ENCODE measurements at regions not wholly inside any gene's neighbourhood (a gene's known extent, or its start where the extent isn't known, plus 50 kb on each side); places are given as distances from the start of the nearest gene placed in this dataset.
"Not testable (repeated sequence)": the region's sequence is repeated elsewhere in the genome, so short reads cannot be mapped to it uniquely, and the experiment has no call there.

- DNase-seq (ENCODE audit: low read depth in 2 of 2) = no peak
Observed at GRCh38 chr7:45404622-45405021, 169.5 kb upstream of the ADCY1 start.

- DNase-seq (ENCODE audit: low read depth in 2 of 2) = no peak
Observed at GRCh38 chr7:45407730-45408408, 166.3 kb upstream of the ADCY1 start.

GRCh38 chr7:45408409-45408737, 165.8 kb upstream of the ADCY1 start:
- no peak for DNase-seq (ENCODE audit: low read depth in 2 of 2)

- DNase-seq (ENCODE audit: low read depth in 2 of 2) = no peak
Observed at GRCh38 chr7:45410893-45411292, 163.3 kb upstream of the ADCY1 start.

- no peak for DNase-seq (ENCODE audit: low read depth in 2 of 2)
Observed at GRCh38 chr7:45413419-45413818, 160.7 kb upstream of the ADCY1 start.

DNA sequence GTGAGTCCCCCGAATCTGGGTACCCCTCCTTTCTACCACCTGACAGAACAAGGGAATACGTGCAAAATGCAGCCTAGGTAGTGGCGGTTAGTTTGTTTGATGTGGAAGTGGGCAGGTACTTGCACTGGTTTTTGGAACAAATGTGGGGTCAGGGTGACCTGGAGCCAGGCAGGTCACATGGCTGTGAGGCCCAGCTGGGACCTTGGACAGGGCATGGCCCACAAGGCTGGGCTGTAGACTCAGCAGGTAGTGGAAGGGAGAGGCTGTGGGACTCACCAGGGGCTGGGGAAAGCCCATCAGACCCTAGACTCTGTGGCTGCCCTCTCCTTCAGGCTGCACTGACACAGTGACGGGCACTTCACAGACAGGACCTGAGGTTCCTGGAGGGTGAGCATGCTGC, 159.9 kb upstream of the ADCY1 start:
- no peak for DNase-seq (ENCODE audit: low read depth in 2 of 2)

GRCh38 chr7:45415265-45415664, 158.9 kb upstream of the ADCY1 start:
- DNase-seq (ENCODE audit: low read depth in 2 of 2) = no peak

DNA sequence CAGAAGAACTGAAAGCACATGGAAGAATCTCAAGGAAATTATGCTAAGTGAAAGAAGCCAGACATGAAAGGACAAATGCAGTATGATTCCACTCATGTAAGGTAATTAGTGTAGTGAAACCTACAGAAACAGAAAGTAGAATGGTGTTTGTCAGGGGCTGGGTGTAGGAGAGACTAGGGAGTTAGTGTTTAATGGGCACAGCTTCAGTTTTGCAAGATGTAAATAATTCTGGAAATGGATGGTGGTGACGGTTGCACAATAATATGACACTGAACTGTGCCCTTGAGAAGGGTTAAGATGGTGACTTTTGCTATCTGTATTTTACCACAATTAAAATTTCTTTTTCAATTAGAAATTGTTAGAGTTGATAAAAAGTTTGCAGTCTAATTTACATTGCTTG, 157.3 kb upstream of the ADCY1 start:
- DNase-seq (ENCODE audit: low read depth in 2 of 2) = no peak

DNA sequence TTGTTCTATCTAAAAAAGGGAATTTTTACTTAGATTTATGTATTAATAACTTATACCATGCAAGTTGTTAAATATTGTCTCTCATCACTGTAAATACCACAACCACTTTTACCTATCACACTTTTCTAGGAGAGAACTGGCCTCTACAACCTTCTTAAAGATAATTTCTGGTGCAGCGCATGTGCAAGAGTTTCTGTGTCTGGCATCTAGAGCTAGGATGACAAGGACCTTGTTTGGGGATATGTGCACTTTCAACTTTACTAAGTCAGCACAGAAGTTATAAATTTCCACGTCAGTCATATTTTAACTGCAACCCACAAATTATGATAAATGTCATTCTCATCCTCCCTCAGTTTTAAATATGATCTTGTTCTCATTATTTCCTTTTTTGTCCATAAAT, 156.9 kb upstream of the ADCY1 start:
- DNase-seq (ENCODE audit: low read depth in 2 of 2) = no peak

- no peak for DNase-seq (ENCODE audit: low read depth in 2 of 2)
Observed at GRCh38 chr7:45417735-45418134, 156.4 kb upstream of the ADCY1 start.

DNA sequence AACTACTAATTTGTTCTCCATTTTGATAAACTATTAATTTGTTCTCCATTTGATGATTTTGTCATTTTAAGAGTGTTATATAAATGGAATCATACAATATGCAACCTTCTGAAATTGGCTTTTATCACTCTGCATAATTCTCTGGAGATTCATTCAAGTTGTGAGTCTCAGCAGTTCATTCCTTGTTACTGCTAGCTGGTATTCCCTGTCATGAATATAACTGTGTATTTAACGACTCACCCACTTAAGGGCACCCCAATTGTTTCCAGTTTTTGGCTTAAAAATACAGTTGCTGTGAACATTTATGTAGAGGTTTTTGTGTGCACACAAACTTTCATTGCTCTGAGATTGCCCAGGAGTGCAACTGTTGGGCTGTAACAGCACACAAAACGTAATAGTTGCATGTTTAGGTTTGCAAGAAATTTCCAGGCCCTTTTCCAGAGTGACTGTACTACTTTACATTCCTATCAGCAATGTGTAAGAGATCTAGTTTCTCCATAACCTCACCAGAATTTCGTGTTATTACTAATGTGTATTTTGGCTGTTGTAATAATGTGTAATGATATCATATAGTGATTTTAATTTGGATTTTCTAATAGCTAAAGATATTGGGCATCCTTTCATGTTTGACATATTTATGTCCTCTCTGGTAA, 153.2 kb upstream of the ADCY1 start:
- DNase-seq (ENCODE audit: low read depth in 2 of 2) = no peak

- no peak for DNase-seq (ENCODE audit: low read depth in 2 of 2)
Observed at GRCh38 chr7:45421806-45422205, 152.4 kb upstream of the ADCY1 start.

DNA sequence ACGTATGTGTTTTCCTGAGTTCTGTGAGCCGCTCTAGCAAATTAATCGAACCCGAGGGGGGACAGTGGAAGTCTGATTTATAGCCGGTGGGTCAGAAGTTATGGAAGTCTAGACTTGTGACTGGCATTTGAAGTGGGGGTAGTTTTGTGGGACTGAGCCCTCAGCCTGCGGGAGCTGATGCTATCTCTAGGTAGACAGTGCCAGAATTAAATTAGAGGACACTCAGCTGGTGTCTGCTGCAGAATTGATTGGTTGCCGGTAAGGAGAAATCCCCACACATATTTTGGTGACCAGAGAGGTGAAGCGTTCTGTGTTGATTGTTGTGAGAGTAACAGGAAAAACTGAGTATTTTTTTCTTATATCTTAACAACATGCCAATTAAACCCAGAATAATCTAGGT, 143.8 kb upstream of the ADCY1 start:
- no peak for DNase-seq (ENCODE audit: low read depth in 2 of 2)

DNA sequence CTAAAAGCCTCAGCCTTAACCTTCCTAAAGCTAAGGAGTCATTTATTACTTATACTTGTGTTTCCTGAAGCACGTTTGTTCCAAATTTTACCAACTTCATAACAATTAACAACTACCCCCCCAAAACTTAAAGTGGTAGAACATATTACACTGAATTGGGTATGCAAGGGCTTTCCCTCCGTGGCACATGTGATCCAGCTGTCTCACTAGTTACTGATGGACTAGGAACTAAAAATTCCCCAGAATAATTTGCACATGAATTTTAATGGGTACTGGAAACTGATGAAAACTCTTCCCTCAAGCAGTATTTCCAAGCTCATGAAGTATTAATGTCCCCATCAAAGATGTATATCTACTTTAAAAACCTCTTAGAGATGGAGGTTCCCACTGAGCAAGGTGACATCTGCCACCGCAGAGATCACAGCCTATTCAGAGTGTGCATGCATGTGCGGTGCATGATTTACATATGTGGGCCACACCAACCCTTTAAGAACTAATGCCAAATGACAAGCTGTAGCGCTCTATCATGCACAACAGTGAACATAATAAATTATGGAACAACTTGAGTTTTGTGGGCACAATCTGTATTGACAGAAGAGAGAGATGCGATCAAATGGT, 139.9 kb upstream of the ADCY1 start:
- DNase-seq (ENCODE audit: low read depth in 2 of 2) = no peak

GRCh38 chr7:45435131-45435530, 139.0 kb upstream of the ADCY1 start:
- no peak for DNase-seq (ENCODE audit: low read depth in 2 of 2)

DNA sequence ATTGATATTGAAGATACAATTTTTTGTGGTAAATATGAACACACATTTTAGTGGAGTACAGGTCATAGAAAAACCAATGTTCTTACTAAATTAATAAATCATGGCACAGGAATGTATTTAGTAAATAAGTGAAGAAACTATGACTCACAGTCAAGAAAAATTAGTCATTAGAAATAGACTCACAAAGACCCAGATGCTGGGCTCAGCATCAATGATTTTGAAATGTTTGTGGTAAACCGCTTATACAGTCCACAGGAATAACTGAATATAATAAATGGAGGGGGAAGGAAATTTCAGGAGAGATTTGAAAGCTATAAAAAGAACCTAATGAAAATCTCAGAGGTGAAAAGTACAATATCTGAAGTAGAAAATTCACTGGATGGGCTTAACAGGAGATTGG, 138.3 kb upstream of the ADCY1 start:
- no peak for DNase-seq (ENCODE audit: low read depth in 2 of 2)

GRCh38 chr7:45440776-45441175, 133.4 kb upstream of the ADCY1 start:
- DNase-seq (ENCODE audit: low read depth in 2 of 2) = not testable (repeated sequence)

DNA sequence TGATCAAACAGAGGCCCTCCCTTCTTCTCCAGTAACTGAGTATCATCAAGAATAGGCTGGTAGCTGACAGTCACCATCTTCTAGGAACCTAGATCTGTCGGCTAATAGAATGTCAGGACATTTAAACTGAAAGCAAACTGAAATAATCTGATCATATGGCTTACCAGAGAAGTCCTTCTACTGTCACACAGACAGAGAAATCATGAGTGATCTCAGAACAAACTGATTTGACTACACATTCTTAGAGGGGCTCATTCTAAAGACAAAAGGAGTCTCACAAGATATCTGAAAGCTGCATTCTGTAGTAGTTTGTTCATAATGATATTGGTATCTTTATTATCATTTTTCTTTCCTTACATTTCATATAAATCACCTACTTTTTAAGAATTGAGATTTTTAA, 130.9 kb upstream of the ADCY1 start:
- no peak for DNase-seq (ENCODE audit: low read depth in 2 of 2)

DNA sequence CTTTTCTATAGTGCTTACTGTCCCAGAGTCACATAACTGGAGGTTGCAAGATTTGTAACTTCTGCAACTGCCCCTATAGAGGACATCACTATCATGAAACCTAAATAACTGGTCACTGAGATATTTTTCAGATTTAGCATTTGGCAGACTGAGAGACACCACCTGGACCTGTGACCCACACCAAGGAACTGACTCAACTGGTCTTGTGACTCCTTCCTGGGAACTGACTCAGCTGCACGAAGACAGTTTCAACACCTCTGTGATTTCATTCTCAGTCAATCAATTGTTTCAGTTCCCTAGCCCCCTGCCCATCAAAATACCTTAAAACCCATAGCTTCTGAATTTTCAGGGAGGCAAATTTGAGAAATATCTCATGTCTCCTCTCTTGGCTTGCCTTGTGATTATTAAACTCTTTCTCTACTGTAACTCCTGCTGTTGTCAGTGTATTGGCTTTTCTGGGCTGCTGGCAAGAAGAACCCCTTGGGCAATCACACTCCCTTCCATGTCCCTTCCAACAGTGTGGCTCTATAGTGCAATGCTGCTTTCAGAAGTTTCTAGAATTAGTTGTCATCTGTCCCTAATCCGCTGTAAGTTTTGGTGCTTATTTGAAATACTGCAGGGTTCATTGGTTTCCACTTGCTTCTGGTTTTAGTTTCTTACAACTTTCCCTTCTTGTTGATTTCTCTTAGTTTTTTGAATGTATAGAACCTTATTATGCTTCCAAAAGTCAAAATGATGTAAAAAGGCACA, 127.8 kb upstream of the ADCY1 start:
- DNase-seq (ENCODE audit: low read depth in 2 of 2) = no peak

DNA sequence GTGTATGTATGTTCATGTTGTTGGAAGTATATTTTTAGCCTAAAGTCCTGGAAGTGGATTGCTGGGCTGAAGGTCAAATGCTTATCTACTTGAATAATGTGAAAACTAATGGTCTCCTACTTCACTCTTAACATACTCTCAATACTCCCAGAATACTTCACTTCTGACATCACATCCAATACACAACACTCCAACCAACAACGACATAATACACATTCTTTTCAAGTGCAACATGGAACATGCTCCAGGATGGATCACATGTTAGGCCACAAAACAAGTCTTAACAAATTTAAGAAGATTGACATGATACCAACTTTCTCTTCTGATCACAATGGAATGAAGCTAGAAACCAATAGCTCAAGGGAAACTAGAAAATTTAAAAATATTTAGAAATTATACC, 126.9 kb upstream of the ADCY1 start:
- no peak for DNase-seq (ENCODE audit: low read depth in 2 of 2)

DNA sequence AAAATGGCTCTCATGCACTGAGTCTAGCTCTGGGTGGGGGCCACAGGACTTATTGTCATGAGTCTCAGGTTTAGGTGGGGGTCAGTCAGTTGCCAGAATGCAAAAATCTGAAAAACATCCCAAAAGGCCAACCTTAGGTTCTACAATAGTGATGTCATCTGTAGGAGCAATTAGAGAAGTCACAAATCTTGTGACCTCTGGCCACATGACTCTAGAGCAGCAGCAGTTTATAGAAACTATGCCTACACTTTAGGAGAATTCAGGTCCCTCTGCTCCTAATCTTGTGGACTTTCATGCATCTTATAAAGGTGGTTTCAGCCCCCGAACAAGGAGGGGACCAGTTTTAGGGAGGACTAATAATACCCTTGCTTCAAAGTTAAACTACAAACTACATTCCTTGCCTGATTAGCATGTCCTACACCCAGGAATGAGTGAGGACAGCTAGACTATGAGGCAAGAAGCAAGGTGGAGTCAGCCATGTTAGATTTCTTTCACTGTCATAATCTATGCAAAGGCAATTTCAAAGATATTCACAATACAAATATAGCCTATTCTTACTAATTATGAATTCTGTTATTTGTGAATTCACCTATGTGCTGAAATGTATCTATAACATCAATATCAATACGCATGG, 123.5 kb upstream of the ADCY1 start:
- DNase-seq (ENCODE audit: low read depth in 2 of 2) = no peak

All from lung microvascular endothelial cell (primary cell).